ENCODE measurements at regions not wholly inside any gene's neighbourhood (a gene's known extent, or its start where the extent isn't known, plus 50 kb on each side); places are given as distances from the start of the nearest gene placed in this dataset.

GRCh38 chr2:16107246-16107645 lies 166.9 kb downstream of the MYCN start:
- TF ChIP-seq, protein P1, sequence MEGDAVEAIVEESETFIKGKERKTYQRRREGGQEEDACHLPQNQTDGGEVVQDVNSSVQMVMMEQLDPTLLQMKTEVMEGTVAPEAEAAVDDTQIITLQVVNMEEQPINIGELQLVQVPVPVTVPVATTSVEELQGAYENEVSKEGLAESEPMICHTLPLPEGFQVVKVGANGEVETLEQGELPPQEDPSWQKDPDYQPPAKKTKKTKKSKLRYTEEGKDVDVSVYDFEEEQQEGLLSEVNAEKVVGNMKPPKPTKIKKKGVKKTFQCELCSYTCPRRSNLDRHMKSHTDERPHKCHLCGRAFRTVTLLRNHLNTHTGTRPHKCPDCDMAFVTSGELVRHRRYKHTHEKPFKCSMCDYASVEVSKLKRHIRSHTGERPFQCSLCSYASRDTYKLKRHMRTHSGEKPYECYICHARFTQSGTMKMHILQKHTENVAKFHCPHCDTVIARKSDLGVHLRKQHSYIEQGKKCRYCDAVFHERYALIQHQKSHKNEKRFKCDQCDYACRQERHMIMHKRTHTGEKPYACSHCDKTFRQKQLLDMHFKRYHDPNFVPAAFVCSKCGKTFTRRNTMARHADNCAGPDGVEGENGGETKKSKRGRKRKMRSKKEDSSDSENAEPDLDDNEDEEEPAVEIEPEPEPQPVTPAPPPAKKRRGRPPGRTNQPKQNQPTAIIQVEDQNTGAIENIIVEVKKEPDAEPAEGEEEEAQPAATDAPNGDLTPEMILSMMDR (IDR thresholded peaks at IDR 0.05; ENCODE audit: low read length) = no peak
- no peak for TF ChIP-seq EZH2 (IDR thresholded peaks at IDR 0.05; ENCODE audit: borderline replicate concordance, low read length)
- Histone ChIP-seq H4K20me1 (ENCODE audit: insufficient read depth, low read length) (no peaks in the 10 kb centered on the region), H3K4me1 (ENCODE audit: insufficient read depth, low read length, severe bottlenecking) (no peaks in the 10 kb centered on the region), H3K27me3 (ENCODE audit: insufficient read depth, low read length) (no peaks in the 10 kb centered on the region), H3K36me3 (ENCODE audit: insufficient read depth, low read length) (no peaks in the 10 kb centered on the region), H2AFZ (ENCODE audit: low read length) (no peak overlapping the region), H3K4me3 (ENCODE audit: low read depth, low read length, poor library complexity, severe bottlenecking) (no peak overlapping the region), H3K79me2 (ENCODE audit: insufficient read depth, low read length) (no peaks in the 10 kb centered on the region), H3K4me2 (ENCODE audit: low read length) (no peak overlapping the region), H3K9ac (ENCODE audit: low read length) (no peak overlapping the region), H3K9me3 (ENCODE audit: low read length) (no peaks in the 10 kb centered on the region), H3F3A (ENCODE audit: insufficient read depth, low read length) (no peaks in the 10 kb centered on the region), H3K27ac (ENCODE audit: low read depth, low read length, poor library complexity, severe bottlenecking) (no peak overlapping the region), H3K9me2 (ENCODE audit: low read depth, low read length) (no peaks in the 10 kb centered on the region)

DNA sequence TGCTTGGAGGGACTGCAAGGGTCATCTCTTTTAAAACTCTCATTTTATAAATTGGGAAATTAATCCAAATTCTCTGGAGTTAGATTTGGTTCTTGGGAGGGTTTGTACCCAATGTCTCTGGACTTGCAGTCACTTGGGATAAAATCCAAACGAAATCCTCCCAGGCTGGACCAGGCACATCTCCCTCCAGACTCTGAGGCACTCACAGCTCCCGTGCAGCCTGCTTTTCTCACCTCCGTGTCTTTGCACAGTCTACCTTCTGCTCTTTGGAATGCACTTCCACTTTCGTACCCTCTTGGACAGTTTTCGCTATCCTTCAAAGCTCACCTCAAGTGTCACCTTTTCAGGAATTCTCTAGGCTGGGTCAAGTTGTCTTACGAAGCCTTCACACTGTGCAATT lies 166.3 kb downstream of the MYCN start:
- Histone ChIP-seq H3K4me3 (ENCODE audit: low read depth, low read length, poor library complexity, severe bottlenecking) (no peak overlapping the region), H3K9ac (ENCODE audit: low read length) (no peak overlapping the region), H4K20me1 (ENCODE audit: insufficient read depth, low read length) (no peaks in the 10 kb centered on the region), H3K4me1 (ENCODE audit: insufficient read depth, low read length, severe bottlenecking) (no peaks in the 10 kb centered on the region), H3K79me2 (ENCODE audit: insufficient read depth, low read length) (no peaks in the 10 kb centered on the region), H3K36me3 (ENCODE audit: insufficient read depth, low read length) (no peaks in the 10 kb centered on the region), H3F3A (ENCODE audit: insufficient read depth, low read length) (no peaks in the 10 kb centered on the region), H3K4me2 (ENCODE audit: low read length) (no peak overlapping the region), H3K9me2 (ENCODE audit: low read depth, low read length) (no peaks in the 10 kb centered on the region), H3K9me3 (ENCODE audit: low read length) (no peaks in the 10 kb centered on the region), H3K27me3 (ENCODE audit: insufficient read depth, low read length) (no peaks in the 10 kb centered on the region), H3K27ac (ENCODE audit: low read depth, low read length, poor library complexity, severe bottlenecking) (no peak overlapping the region), H2AFZ (ENCODE audit: low read length) (no peak overlapping the region)
- TF ChIP-seq, protein P1 (IDR thresholded peaks at IDR 0.05; ENCODE audit: low read length) = no peak
- TF ChIP-seq EZH2 (IDR thresholded peaks at IDR 0.05; ENCODE audit: borderline replicate concordance, low read length) = no peak

GRCh38 chr2:16105669-16106281 lies 165.4 kb downstream of the MYCN start:
- Histone ChIP-seq H3K36me3 (ENCODE audit: insufficient read depth, low read length) (no peaks in the 10 kb centered on the region), H3K9me3 (ENCODE audit: low read length) (no peaks in the 10 kb centered on the region), H3K4me2 (ENCODE audit: low read length) (no peak overlapping the region), H3K27me3 (ENCODE audit: insufficient read depth, low read length) (no peaks in the 10 kb centered on the region), H3K9me2 (ENCODE audit: low read depth, low read length) (no peaks in the 10 kb centered on the region), H4K20me1 (ENCODE audit: insufficient read depth, low read length) (no peaks in the 10 kb centered on the region), H3K9ac (ENCODE audit: low read length) (no peak overlapping the region), H3F3A (ENCODE audit: insufficient read depth, low read length) (no peaks in the 10 kb centered on the region), H3K27ac (ENCODE audit: low read depth, low read length, poor library complexity, severe bottlenecking) (no peak overlapping the region), H2AFZ (ENCODE audit: low read length) (no peak overlapping the region), H3K79me2 (ENCODE audit: insufficient read depth, low read length) (no peaks in the 10 kb centered on the region), H3K4me1 (ENCODE audit: insufficient read depth, low read length, severe bottlenecking) (no peaks in the 10 kb centered on the region), H3K4me3 (ENCODE audit: low read depth, low read length, poor library complexity, severe bottlenecking) (no peak overlapping the region)
- no peak for TF ChIP-seq EZH2 (IDR thresholded peaks at IDR 0.05; ENCODE audit: borderline replicate concordance, low read length)
- TF ChIP-seq, protein P1 (IDR thresholded peaks at IDR 0.05; ENCODE audit: low read length) = no peak
